Small intestine (tissue), 7 donors: ENCODE measurements at regions not wholly inside any gene's neighbourhood (a gene's known extent, or its start where the extent isn't known, plus 50 kb on each side); places are given as distances from the start of the nearest gene placed in this dataset.

Source experiments
- DNase-seq, 2 donors: peaks; one replicate each; pipeline versions ENCODE4 v3.0.0 to v3.0.0-alpha.2; 2013
- FAIRE-seq: peaks from 2 replicates; lab custom pipeline; 2012; peaks lifted over from hg19 to GRCh38; lab: Jason Lieb, UNC
- H3K27ac ChIP-seq, 3 donors: one replicate each; pipeline ENCODE4 v1.5.1; 2013; ENCODE audit warnings: low read length in 2 of 3, mild to moderate bottlenecking in 2 of 3, control low read depth in 1 of 3, inconsistent platforms in 1 of 3, low read depth in 1 of 3, moderate library complexity in 1 of 3
- H3K27me3 ChIP-seq, 3 donors: one replicate each; pipeline ENCODE4 v1.6.1; 2013; ENCODE audit warnings: low read length in 3 of 3, inconsistent platforms in 1 of 3; ENCODE audit not compliant: control insufficient read depth in 3 of 3, insufficient read depth in 3 of 3
- H3K36me3 ChIP-seq, 3 donors: one replicate each; pipeline ENCODE4 v1.6.1; 2013; ENCODE audit warnings: low read length in 3 of 3, inconsistent platforms in 1 of 3, low read depth in 1 of 3, mild to moderate bottlenecking in 1 of 3, moderate library complexity in 1 of 3; ENCODE audit not compliant: control insufficient read depth in 3 of 3, insufficient read depth in 2 of 3
- H3K4me1 ChIP-seq, 3 donors: one replicate each; pipeline ENCODE4 v1.6.1; 2013; ENCODE audit warnings: low read length in 2 of 3, inconsistent platforms in 1 of 3, low read depth in 1 of 3, mild to moderate bottlenecking in 1 of 3, moderate library complexity in 1 of 3; ENCODE audit not compliant: control insufficient read depth in 3 of 3, insufficient read depth in 2 of 3
- H3K4me3 ChIP-seq, 3 donors: one replicate each; pipeline ENCODE4 v1.5.1; 2013; ENCODE audit warnings: low read length in 3 of 3, control low read depth in 1 of 3, inconsistent platforms in 1 of 3, low read depth in 1 of 3, mild to moderate bottlenecking in 1 of 3, moderate library complexity in 1 of 3
- H3K9me3 ChIP-seq, 2 donors: one replicate each; pipeline ENCODE4 v1.6.1; 2013; ENCODE audit warnings: low read depth in 1 of 2, low read length in 1 of 2; ENCODE audit not compliant: control insufficient read depth in 2 of 2, insufficient read depth in 1 of 2
- WGBS, 3 donors: extraction: QIAGEN DNeasy Blood & Tissue Kit; methylation state at CpG; one replicate each; pipeline ENCODE4 v1.1.7; 2013; 5-methylcytosine and 5-hydroxymethylcytosine counted together
- donor health status: healthy with polysubstance abuse.
- donor health status: control.
- donor health status: control.
- donor health status: Bipolar disorder and iron deficiency.
- donor health status: healthy.

GRCh38 chr14:87630846-87631245 is 362.1 kb downstream of the GALC start:
- no peaks in the 10 kb centered on the region for H3K27me3 ChIP-seq
- WGBS, 3 donors = 29 to 45% (median 42%) methylated on average over 4 of the region's 4 CpGs
- FAIRE-seq (no peak), DNase-seq (no peak)
- no peak overlapping the region for H3K4me3 ChIP-seq
- no peak overlapping the region for H3K27ac ChIP-seq
- no peaks in the 10 kb centered on the region for H3K36me3 ChIP-seq
- no peaks in the 10 kb centered on the region for H3K4me1 ChIP-seq
- H3K9me3 ChIP-seq = no peaks in the 10 kb centered on the region

- no peaks in the 10 kb centered on the region for H3K9me3 ChIP-seq
- DNase-seq = no peak
- no peak for FAIRE-seq
- H3K4me1 ChIP-seq = no peaks in the 10 kb centered on the region
- whole genome bisulfite sequencing, 3 donors = 73 to 83% (median 77%) methylated on average over 3 of the region's 3 CpGs
- H3K27me3 ChIP-seq = no peaks in the 10 kb centered on the region
- no peak overlapping the region for H3K4me3 ChIP-seq
- H3K36me3 ChIP-seq = no peaks in the 10 kb centered on the region
- no peak overlapping the region for H3K27ac ChIP-seq
Measured at GRCh38 chr14:87629788-87630187, 363.2 kb downstream of the GALC start.

- no peak for FAIRE-seq
Measured at GRCh38 chr14:87628780-87629179, 364.2 kb downstream of the GALC start.

GRCh38 chr14:87628129-87628528 is 364.9 kb downstream of the GALC start:
- no peaks in the 10 kb centered on the region for H3K9me3 ChIP-seq
- H3K4me1 ChIP-seq = no peaks in the 10 kb centered on the region
- no peaks in the 10 kb centered on the region for H3K36me3 ChIP-seq
- FAIRE-seq = no peak
- no peak overlapping the region for H3K27ac ChIP-seq
- no peaks in the 10 kb centered on the region for H3K27me3 ChIP-seq
- no peak overlapping the region for H3K4me3 ChIP-seq
- DNase-seq = peak; percentile 2 to 55

More at GRCh38 chr14:87628780-87629179, 364.2 kb downstream of the GALC start:
- Histone ChIP-seq H3K27me3 (no peaks in the 10 kb centered on the region), H3K4me3 (no peak overlapping the region), H3K36me3 (no peaks in the 10 kb centered on the region), H3K4me1 (no peaks in the 10 kb centered on the region), H3K27ac (no peak overlapping the region), H3K9me3 (no peaks in the 10 kb centered on the region)
- WGBS, 3 donors = 48 to 52% (median 50%) methylated on average over 3 of the region's 3 CpGs
- no peak for DNase-seq

GRCh38 chr14:87626266-87626665 is 366.7 kb downstream of the GALC start:
- Histone ChIP-seq H3K36me3 (no peaks in the 10 kb centered on the region), H3K4me1 (no peaks in the 10 kb centered on the region), H3K9me3 (peaks cover 1 to 5% of the 10 kb centered on the region in 2 donors), H3K27ac (no peak overlapping the region), H3K4me3 (no peak overlapping the region), H3K27me3 (no peaks in the 10 kb centered on the region)
- FAIRE-seq = no peak
- no peak for DNase-seq

- no peak overlapping the region for H3K4me3 ChIP-seq
- WGBS, 3 donors = 64 to 88% (median 78%) methylated on average over 1 of the region's 1 CpG
- H3K9me3 ChIP-seq = peaks cover 2 to 10% of the 10 kb centered on the region in 2 donors
- no peak overlapping the region for H3K27ac ChIP-seq
- no peaks in the 10 kb centered on the region for H3K27me3 ChIP-seq
- no peak for FAIRE-seq
- no peaks in the 10 kb centered on the region for H3K36me3 ChIP-seq
- no peak for DNase-seq
- H3K4me1 ChIP-seq = no peaks in the 10 kb centered on the region
Measured at GRCh38 chr14:87623616-87624015, 369.4 kb downstream of the GALC start.

- no peaks in the 10 kb centered on the region for H3K36me3 ChIP-seq
- H3K9me3 ChIP-seq = peaks cover 2 to 10% of the 10 kb centered on the region in 2 donors
- H3K4me1 ChIP-seq = no peaks in the 10 kb centered on the region
- WGBS, 3 donors = 36 to 49% (median 44%) methylated on average over 4 of the region's 4 CpGs
- no peak for FAIRE-seq
- no peak overlapping the region for H3K4me3 ChIP-seq
- DNase-seq = no peak
- H3K27me3 ChIP-seq = no peaks in the 10 kb centered on the region
- no peak overlapping the region for H3K27ac ChIP-seq
Measured at GRCh38 chr14:87617079-87617478, 375.9 kb downstream of the GALC start.

- Histone ChIP-seq H3K27me3 (no peaks in the 10 kb centered on the region), H3K4me3 (no peak overlapping the region), H3K9me3 (peaks cover 0 to 2% of the 10 kb centered on the region in 2 donors), H3K4me1 (no peaks in the 10 kb centered on the region), H3K27ac (no peak overlapping the region), H3K36me3 (no peaks in the 10 kb centered on the region)
- FAIRE-seq (no peak), DNase-seq (peak; percentile 1 to 52)
- WGBS, 3 donors = 53 to 60% (median 55%) methylated on average over 12 of the region's 12 CpGs
Measured at GRCh38 chr14:87615822-87616679, 376.9 kb downstream of the GALC start.

GRCh38 chr14:87615047-87615446 is 377.9 kb downstream of the GALC start:
- Histone ChIP-seq H3K27me3 (no peaks in the 10 kb centered on the region), H3K27ac (no peak overlapping the region), H3K4me3 (no peak overlapping the region), H3K9me3 (no peaks in the 10 kb centered on the region), H3K4me1 (no peaks in the 10 kb centered on the region), H3K36me3 (no peaks in the 10 kb centered on the region)
- WGBS, 3 donors = 69 to 78% (median 76%) methylated on average over 3 of the region's 3 CpGs
- no peak for DNase-seq
- FAIRE-seq = no peak
